Activated T-cell treated with anti-CD3 and anti-CD28 coated beads for 48 hours (primary cell): ENCODE measurements at regions not wholly inside any gene's neighbourhood (a gene's known extent, or its start where the extent isn't known, plus 50 kb on each side); places are given as distances from the start of the nearest gene placed in this dataset.
"Not testable (repeated sequence)": the region's sequence is repeated elsewhere in the genome, so short reads cannot be mapped to it uniquely, and the experiment has no call there.

Experiments used
- DNase-seq: peaks from one replicate; pipeline ENCODE4 v3.0.0-alpha.2; 2020; ENCODE audit warnings: low read depth

- not testable (repeated sequence) for DNase-seq
Observed at GRCh38 chr13:76659074-76659473, 227.1 kb downstream of the KCTD12 start.

GRCh38 chr13:76656500-76656899, 229.7 kb downstream of the KCTD12 start:
- no peak for DNase-seq

- no peak for DNase-seq
Observed at GRCh38 chr13:76656056-76656455, 230.1 kb downstream of the KCTD12 start.

- DNase-seq, result no peak
Observed at GRCh38 chr13:76654263-76654662, 231.9 kb downstream of the KCTD12 start.

- DNase-seq, result no peak
Observed at GRCh38 chr13:76651286-76651685, 234.9 kb downstream of the KCTD12 start.

- DNase-seq, result no peak
Observed at GRCh38 chr13:76647550-76647949, 238.7 kb downstream of the KCTD12 start.

- no peak for DNase-seq
Observed at GRCh38 chr13:76646946-76647345, 239.3 kb downstream of the KCTD12 start.

GRCh38 chr13:76645632-76646031, 240.6 kb downstream of the KCTD12 start:
- no peak for DNase-seq

- DNase-seq, result no peak
Observed at GRCh38 chr13:76644906-76645305, 241.3 kb downstream of the KCTD12 start.

GRCh38 chr13:76643596-76643995, 242.6 kb downstream of the KCTD12 start:
- DNase-seq, result no peak

GRCh38 chr13:76641056-76641455, 245.1 kb downstream of the KCTD12 start:
- no peak for DNase-seq

GRCh38 chr13:76638882-76639281, 247.3 kb downstream of the KCTD12 start:
- no peak for DNase-seq

GRCh38 chr13:76638181-76638580, 248.0 kb downstream of the KCTD12 start:
- DNase-seq, result no peak

- no peak for DNase-seq
Observed at GRCh38 chr13:76637641-76638141, 248.5 kb downstream of the KCTD12 start.

GRCh38 chr13:76636829-76637228, 249.4 kb downstream of the KCTD12 start:
- DNase-seq, result no peak

- no peak for DNase-seq
Observed at GRCh38 chr13:76635232-76636230, 250.7 kb downstream of the KCTD12 start.

- DNase-seq, result no peak
Observed at GRCh38 chr13:76634431-76635191, 251.6 kb downstream of the KCTD12 start.

GRCh38 chr13:76632401-76633044, 253.7 kb downstream of the KCTD12 start:
- no peak for DNase-seq

GRCh38 chr13:76630629-76631230, 255.5 kb downstream of the KCTD12 start:
- no peak for DNase-seq

- no peak for DNase-seq
Observed at GRCh38 chr13:76622315-76623040, 263.7 kb downstream of the KCTD12 start.

- DNase-seq, result no peak
Observed at GRCh38 chr13:76621705-76622104, 264.5 kb downstream of the KCTD12 start.
